ENCODE measurements at regions not wholly inside any gene's neighbourhood (a gene's known extent, or its start where the extent isn't known, plus 50 kb on each side); places are given as distances from the start of the nearest gene placed in this dataset.
"Not testable (repeated sequence)": the region's sequence is repeated elsewhere in the genome, so short reads cannot be mapped to it uniquely, and the experiment has no call there.

GRCh38 chr6:105874835-105875626, 211.1 kb upstream of the PRDM1 start:
- no peak for DNase-seq

GRCh38 chr6:105873799-105874198, 212.3 kb upstream of the PRDM1 start:
- no peak for DNase-seq

GRCh38 chr6:105873211-105873704, 212.9 kb upstream of the PRDM1 start:
- no peak for DNase-seq

- DNase-seq: peak; percentile 14
Observed at GRCh38 chr6:105872249-105872648, 213.9 kb upstream of the PRDM1 start.

GRCh38 chr6:105871542-105871941, 214.6 kb upstream of the PRDM1 start:
- DNase-seq: no peak

GRCh38 chr6:105869835-105870440, 216.2 kb upstream of the PRDM1 start:
- no peak for DNase-seq

- no peak for DNase-seq
Observed at GRCh38 chr6:105868823-105869460, 217.2 kb upstream of the PRDM1 start.

GRCh38 chr6:105867821-105868220, 218.3 kb upstream of the PRDM1 start:
- DNase-seq: no peak

GRCh38 chr6:105867277-105867676, 218.9 kb upstream of the PRDM1 start:
- no peak for DNase-seq

- DNase-seq: no peak
Observed at GRCh38 chr6:105862936-105863607, 223.1 kb upstream of the PRDM1 start.

- not testable (repeated sequence) for DNase-seq
Observed at GRCh38 chr6:105860927-105861326, 225.2 kb upstream of the PRDM1 start.

GRCh38 chr6:105859457-105859856, 226.7 kb upstream of the PRDM1 start:
- DNase-seq: no peak

- DNase-seq: not testable (repeated sequence)
Observed at GRCh38 chr6:105858639-105859038, 227.5 kb upstream of the PRDM1 start.

GRCh38 chr6:105855433-105855832, 230.7 kb upstream of the PRDM1 start:
- no peak for DNase-seq

- not testable (repeated sequence) for DNase-seq
Observed at GRCh38 chr6:105853979-105854378, 232.2 kb upstream of the PRDM1 start.

GRCh38 chr6:105851606-105852005, 234.5 kb upstream of the PRDM1 start:
- DNase-seq: no peak

GRCh38 chr6:105851113-105851580, 235.0 kb upstream of the PRDM1 start:
- no peak for DNase-seq

- DNase-seq: no peak
Observed at GRCh38 chr6:105850261-105851112, 235.6 kb upstream of the PRDM1 start.

- no peak for DNase-seq
Observed at GRCh38 chr6:105849746-105850145, 236.4 kb upstream of the PRDM1 start.

- no peak for DNase-seq
Observed at GRCh38 chr6:105847433-105847832, 238.7 kb upstream of the PRDM1 start.

- DNase-seq: no peak
Observed at GRCh38 chr6:105844275-105844883, 241.8 kb upstream of the PRDM1 start.

GRCh38 chr6:105839266-105839665, 246.9 kb upstream of the PRDM1 start:
- no peak for DNase-seq
